ENCODE measurements at regions not wholly inside any gene's neighbourhood (a gene's known extent, or its start where the extent isn't known, plus 50 kb on each side); places are given as distances from the start of the nearest gene placed in this dataset.
"Not testable (repeated sequence)": the region's sequence is repeated elsewhere in the genome, so short reads cannot be mapped to it uniquely, and the experiment has no call there.

DNA sequence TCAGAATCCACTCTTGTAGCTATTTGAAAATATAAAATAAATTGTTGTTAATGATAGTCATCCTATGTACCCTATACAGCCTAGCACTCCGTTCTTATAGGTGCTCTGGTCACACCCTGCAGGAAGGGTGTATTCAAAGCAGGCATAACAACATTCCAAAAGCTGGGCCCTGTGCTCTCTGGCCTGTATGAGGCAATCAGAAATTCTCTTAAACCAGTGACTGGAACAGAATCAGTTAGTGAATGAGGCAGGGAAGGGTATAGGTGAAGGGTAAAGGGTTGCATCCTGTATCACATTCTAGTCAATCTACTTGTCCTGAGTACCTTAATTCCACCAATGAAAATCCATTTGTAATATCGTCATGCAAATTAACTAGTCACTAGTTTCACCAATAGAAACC lies 154.5 kb upstream of the ZNF217 start:
- DNase-seq (ENCODE audit: low spot score): no peak

DNA sequence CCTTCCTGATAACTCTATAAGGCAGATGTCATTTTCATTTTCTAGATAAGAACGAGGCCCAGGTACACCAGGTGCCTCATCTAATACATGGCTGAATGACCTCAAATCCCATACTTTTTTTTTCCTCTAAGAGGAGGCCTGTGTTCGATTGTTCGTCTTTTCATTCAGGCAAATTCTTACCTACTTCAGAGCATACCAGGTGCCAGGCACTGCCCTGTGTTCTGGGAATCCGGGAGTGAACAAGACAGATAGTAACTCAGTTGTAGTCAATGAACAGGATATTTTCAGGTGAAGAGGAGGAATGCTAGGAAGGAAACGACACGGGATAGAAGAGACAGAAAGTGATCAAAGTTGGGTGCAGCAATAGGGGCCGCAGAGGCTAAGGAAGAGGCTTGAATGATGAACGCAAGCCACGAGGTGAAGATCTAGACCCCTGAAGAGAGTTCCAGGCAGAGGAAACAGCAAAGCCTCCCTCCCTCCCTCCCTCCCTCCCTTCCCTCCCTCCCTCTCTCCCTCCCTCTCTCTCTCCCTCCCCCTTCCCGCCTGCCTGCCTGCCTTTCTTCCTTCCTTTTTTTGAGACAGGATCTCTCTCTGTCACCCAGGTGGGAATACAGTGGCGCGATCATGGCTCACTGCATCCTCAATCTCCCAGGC lies 150.1 kb upstream of the ZNF217 start:
- DNase-seq (ENCODE audit: low spot score): no peak

DNA sequence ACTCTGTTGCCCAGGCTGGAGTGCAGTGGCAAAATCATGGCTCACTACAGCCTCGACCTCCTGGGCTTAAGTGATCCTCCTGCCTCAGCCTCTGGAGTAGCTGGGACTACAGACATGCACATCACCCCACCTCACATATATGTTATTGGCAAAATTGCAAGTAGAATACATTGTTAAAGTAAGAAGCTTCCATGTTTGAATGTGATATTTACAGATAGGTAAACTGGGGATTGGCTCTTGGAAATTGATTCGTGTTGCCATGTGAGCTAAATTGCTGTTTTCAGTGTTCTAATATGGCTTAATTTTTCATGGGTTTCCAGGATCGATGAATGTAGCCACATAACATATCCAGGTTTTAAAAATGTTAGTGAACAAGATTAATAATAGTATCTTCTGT lies 149.0 kb upstream of the ZNF217 start:
- DNase-seq (ENCODE audit: low spot score): no peak

DNA sequence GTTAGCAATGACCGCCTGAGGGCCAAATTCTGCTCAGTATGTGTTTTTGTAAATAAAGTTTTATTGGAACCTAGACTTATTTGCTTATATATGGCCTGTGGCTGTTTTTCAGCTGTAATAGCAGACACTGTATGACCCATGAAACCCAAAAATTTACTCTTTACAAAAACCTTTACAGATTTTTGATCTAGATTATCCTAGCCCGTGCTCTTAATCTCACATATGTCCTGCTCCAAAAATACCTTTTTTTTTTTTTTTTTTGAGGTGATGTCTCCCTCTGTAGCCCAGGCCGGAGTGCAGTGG lies 148.0 kb upstream of the ZNF217 start:
- no peak for DNase-seq (ENCODE audit: low spot score)

DNA sequence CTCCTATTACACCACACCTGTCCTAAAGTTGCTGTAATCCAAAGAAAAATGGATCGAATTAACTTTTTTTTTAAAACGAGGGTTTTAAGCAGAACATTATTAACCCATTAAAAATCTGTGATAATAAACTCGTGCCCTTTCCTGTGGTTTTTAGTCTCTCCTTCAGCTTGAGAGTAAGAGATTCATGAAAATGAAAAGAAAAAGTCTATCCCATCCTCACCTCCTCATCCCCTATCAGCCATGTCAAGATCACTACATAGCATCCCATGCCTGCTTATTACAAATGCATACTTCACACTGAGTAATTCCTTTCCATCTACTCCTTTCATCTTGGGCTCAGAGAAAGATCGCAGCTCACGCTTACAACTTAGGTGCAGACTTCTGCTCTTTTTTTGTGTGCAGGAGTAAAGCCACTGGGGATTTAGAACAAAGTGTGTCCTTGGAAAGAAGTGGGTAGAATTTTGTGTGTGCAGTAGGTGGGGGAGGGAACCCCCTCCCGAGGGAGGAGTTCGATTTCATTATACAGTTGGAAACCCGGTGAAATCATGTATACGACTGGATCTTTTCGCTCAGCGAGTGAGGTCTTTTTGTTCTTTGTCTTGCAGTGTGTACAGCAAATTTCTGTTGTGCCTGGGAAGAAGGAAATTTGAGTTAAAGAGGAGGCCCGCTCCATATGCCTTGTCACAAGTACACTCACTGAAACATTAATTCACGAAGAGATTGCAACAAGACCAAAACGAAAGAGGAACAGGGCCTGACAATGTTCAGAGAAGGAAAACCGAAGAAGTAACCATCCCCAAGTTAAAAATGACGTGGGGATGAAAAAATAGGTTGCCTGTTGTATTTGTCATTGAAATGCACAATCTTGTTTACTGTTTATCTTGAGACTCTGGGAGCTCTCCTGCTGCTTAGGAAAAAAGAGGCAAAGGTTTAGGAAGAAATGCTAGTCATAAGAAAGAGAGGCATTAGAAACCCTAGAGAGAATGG lies 146.5 kb upstream of the ZNF217 start:
- DNase-seq (ENCODE audit: low spot score): peak; percentile 23

DNA sequence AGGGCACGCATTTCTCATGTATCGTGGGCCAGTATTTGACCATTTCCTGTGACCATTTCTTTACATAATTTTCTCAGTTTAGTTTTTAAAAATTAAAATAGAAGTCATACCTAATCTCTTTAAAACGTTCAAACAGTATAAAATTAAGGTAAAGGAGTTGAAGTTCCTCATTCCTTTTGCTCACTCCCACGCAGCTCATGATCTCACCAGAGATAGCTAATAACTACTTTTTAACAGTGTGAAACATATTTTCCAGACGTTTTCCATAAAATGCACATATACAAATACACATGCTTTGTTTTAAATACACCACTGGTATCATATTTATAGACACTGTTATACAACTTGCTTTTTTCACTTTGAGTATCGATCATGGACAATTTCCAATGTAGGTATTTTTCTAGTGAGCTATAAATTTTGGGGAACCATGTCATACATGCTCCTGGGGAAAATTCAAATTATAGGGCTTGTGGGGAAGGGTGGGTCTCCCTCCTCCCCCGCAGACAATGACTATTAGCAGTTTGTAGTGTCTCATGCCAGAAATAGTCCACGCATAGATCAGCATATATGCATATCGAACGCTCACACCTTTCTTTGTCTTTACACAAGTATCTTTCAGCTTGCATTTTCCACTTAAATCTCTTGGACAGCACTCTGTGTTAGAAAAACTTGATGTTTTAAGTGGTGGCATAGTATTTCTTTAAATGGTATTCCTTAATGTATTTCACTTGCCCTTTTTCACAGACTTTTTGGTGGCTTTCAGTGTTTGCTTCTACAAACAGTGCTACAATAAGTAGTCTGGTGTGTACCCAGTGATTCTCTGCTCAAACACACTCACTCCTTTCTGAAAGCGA lies 145.5 kb upstream of the ZNF217 start:
- no peak for DNase-seq (ENCODE audit: low spot score)

DNA sequence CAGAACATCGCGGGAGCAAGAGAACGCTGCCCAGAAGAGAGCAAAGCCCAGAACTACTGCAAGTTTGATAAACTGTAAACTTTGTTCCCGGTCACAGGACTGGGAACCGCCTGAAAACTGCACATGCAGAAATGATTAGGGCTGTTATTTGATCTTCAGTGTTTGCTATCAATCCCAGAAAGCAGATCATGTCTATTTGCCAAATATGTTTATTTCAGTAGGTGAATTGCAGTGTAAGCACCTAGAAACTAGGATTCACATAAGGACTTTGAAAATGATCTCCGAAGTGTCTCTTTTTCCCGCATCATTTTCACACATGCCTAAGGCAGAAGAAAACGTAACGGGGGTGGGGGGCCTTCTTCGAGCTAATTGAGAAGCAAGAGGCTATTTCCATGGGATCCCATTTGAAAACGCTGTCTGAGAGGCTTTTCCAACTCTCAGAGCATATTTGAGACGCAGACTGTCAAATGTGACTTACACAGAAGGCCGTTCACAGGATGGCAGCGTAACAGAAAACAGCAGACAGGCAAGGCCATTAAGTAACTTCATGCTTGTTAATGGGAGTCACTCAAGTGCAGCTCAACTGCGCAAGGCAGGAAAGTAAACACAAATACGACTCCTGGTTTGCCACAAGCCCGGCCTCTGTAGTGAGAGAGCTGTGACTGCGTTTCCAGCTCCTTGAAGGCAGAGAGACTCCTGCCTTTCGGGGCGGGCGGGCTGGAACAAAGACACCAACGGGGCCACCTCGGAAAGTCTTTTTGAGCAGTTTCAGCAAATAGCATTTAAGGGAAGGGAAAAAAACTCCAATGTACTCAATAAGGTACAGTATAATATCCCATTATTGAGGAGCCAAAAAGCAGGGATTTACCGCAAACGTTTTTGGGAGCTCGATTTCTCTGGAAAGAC lies 144.7 kb upstream of the ZNF217 start:
- no peak for DNase-seq (ENCODE audit: low spot score)

DNA sequence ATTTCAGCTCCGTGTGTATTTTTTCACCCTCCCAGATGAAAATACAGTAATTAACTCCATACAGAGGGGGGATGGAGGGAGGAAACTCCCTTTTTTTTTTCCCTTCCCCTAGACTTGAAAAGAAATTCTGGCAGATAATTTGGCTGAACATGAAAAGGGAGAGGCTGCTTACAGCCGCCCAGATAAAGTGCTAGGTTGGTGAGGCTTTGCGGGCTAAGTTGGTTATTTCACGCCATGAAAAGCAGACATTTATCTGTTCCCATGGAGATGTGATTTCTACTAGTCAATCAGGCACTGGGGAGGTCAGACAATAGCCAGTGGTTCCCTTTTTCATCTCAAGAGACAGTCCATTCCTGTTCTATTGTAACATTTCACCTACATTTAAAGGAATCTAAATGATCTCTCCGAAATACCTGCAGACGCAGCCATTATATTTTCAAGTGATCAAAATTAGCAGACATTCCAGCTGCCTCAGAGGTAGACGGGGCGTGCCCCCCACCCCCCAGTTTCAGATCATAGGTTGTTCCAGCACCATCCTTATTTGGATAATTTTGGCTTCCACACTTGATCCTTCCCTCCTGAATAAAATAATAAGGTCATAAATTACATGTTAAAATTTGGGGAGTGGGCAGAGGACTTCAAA lies 143.9 kb upstream of the ZNF217 start:
- DNase-seq (ENCODE audit: low spot score): no peak

DNA sequence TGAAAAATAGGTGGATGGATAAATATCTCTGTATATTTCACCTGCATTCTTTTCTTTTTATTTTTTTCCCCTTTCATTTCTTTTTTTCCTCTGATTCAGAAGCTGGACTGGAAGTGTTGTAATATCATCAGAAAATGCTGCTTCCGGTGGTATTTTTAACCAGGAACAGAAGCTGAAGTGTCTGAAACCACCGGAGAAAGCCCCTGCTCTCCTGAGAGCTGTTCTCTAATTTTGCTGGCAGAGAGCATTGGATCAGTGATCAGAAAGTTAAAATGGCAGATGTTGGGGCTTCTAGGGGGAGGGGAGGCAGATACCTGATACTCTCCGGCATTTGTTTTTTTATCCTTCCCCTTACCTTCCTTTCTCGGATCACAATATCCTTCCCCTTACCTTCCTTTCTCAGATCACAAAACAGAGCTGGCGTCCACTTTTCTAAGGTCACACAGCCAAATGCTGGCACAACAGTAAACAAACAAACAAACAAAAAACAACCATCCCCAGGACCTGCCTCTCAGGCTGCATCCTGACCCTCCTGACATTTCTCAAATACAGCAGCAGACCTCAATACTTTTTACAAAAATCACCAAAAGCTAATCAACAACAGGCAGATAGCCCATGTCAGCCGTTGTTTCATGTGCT lies 143.2 kb upstream of the ZNF217 start:
- DNase-seq (ENCODE audit: low spot score): no peak

DNA sequence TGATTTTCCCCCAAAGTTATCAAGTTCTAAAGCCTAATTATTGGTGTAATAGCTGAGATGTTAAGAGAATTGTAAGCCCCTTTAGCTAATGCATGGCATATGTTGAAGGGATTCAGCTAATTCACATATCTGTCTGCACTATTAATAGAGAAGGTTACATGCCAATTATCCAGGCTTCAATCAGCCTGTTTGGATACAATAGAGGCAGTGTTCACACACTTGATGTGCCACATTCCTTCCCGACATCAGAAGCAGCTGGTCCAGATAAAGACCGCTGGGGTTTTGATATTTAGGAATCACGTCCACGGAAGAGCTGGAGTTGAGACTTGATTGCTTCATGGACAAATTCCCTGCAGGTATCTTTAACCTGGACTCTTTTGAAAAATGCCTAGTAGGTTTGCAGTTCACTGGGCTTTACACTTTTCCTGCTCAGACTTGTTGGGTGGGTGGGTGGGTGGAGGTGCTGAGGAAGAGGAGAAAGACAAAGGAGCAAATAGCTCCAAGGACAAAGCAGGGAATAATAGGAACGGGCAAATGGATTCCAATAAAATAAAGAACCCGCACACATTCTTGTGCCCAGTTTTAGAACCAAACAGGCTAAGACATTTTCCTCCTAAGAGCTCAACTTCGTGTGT lies 142.6 kb upstream of the ZNF217 start:
- DNase-seq (ENCODE audit: low spot score): no peak

DNA sequence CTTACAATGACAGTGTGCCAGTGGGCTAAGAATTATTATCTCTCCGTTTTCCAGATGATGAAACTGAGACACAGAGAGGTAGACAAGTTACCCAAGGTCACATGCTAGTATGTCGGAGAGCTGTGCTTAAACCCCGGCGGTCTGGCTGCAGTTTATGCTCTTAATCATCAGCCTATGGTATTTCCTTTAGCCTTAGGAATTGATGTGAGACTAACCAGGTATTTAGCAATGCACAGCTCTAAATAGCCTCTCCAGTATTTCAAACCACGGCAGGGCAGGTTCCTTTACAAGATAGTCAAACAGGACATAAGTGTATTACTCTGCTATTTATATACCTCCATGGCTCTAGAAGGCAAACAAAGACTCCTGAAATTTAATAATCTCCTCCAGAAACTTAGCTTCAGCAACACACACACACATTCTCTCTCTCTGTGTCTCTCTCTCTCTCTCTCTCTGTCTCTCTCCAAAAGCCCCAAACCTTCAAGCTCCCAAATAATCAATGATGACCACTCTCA lies 142.0 kb upstream of the ZNF217 start:
- DNase-seq (ENCODE audit: low spot score): no peak

DNA sequence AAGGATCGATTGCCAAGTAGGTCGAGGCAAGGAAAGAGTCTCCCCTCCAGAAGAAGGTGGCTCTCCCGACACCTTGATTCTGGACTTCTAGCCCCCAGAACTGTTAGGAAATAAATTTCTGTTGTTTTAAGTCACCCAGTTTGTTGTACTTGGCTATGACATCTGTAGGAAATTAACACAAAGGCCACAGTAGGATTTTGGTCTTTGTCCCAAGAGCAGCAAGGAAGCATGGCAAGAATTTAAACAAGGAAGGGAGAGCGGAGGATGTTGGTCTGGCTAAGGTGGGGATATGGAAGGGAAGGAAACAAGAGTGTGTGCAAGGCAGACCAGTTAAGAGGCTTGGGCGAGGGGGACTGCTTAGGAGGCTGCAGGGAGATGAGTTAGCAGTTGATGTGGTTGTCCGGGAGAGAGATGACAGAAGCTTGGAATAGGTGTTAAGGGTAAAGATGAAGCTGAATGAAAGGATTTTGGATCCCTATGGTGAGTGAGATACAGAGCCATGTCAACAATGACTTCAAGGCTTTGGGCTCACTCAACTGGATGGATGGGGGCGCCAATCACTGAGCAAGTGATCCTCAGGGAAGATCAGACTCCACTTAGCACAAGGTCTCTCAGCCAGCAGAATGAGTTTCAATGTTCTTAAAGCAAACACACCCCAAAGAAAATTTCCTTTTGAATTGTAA lies 140.5 kb upstream of the ZNF217 start:
- DNase-seq (ENCODE audit: low spot score): no peak

DNA sequence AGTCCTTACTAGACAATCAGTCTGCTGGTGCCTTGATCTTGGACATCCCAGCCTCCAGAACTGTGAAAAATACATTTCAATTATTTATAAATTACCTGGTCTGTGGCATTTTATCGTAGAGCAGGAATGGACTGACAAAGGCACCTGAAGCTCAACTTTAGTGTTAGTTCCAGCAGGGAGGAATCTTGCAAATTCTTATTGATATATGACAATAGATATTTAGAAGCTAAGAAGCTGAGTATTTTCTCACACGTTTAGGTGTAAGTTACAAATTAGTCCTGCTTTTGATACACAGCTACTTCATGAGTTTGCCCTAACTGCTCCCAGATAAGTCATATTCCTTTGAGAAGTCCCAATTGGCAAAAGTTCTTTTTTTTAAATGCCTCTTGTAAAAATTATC lies 138.0 kb upstream of the ZNF217 start:
- DNase-seq (ENCODE audit: low spot score): no peak

DNA sequence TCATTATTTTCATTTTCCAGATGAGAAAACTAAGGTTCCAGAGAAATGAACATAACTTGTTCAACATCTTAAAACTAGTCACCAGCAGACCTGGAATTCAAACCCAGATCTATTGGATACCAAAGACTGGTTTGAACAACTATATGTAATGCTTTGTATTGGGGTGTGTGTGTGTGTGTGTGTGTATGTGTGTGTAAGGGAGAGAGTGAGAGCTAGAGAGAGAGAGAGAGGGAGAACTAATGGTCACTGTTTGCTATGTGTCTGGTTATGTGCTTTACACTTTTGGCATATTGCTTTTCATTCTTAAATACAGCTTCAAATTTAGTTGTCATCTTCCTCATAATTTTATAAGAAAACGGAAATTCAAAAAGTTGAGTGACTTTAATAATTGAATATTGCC lies 134.7 kb upstream of the ZNF217 start:
- no peak for DNase-seq (ENCODE audit: low spot score)

DNA sequence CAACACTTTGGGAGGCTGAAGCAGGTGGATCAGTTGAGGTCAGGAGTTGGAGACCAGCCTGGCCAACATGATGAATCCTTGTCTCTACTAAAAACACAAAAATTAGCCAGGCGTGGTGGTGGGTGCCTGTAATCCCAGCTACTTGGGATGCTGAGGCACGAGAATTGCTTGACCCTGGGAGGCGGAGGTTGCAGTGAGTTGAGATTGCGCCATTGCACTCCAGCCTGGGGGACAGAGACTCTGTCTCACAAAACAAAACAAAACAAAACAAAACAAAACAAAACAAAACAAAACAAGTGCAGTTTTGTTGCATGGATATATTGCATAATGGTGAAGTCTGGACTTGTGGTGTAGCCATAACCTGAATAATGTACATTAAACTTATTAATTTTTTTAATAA lies 133.6 kb upstream of the ZNF217 start:
- not testable (repeated sequence) for DNase-seq (ENCODE audit: low spot score)

DNA sequence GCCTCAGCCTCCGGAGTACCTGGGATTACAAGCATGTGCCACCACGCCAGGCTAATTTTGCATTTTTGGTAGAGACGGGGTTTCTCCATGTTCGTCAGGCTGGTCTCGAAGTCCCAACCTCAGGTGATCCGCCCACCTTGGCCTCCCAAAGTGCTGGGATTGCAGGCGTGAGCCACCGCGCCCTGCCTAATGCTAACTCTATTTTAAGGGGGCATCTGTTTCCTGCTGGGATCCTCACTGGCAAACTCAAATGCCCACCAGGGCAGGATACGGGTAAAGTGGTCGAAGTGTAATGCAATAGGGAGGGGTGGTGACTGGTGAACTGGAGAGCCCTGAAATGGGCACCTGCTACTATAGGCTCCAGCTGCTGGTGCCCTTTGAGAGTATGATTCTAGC lies 131.9 kb upstream of the ZNF217 start:
- DNase-seq (ENCODE audit: low spot score): no peak

DNA sequence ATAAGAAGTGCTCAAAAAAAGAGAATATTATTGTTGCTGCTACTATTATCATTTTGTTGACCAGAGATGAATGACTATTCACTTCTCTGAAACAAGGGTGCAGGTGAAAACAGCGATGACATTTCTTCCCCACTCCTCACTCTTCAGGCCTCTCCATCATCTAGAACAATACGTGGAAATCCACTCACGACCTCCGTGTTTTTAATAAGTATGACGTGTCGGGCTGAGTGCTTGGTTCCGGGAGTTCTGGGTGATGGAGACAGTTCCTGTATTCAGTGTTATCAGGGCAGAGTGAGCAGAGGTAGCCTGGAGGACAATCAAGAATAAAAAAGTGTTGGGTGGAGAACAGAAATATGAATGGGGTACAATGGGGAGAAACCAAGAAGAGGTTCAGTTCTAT lies 130.0 kb upstream of the ZNF217 start:
- DNase-seq (ENCODE audit: low spot score): no peak

DNA sequence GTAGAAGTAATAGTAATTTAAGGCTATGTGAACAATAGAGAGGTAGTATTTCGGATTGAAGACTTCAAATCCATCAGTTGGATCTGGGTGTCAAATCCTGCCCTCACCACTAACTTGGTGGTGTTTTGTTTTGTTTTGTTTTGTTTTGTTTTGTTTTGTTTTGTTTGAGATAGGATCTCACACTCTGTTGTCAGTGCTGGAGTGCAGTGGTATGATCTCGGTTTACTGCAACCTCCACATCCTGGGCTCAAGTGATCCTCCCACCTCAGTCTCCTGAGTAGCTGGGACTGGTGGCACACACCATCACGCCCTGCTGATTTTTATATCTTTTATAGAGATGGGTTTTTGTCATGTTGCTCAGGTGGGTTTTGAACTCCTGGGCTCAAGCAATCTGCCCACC lies 129.4 kb upstream of the ZNF217 start:
- no peak for DNase-seq (ENCODE audit: low spot score)

DNA sequence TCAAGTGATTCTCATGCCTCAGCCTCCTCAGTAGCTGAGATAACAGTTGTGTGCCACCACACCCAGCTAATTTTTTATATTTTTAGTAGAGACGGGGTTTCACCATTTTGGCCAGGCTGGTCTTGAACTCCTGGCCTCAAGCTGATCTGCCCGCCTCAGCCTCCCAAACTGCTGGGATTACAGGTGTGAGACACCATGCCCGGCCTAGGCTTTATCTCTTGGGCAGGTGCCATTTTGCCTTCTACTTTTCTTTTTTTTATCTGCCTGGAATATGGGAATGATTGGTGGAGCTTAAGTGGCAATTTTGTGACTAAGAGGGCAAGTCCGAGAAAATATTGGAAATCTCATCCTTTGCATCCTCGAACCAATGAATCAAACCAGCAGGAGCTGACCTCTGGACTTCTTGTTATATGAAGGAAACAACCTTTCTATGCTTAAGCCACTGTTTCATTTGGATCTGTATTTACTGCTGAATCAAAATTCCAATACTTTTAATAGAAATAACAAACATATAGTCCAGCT lies 128.9 kb upstream of the ZNF217 start:
- no peak for DNase-seq (ENCODE audit: low spot score)

All from CD4-positive, alpha-beta T cell treated with Interleukin-2 at 100 ng/mL for 4 hours (primary cell).